ENCODE measurements at regions not wholly inside any gene's neighbourhood (a gene's known extent, or its start where the extent isn't known, plus 50 kb on each side); places are given as distances from the start of the nearest gene placed in this dataset.

DNA sequence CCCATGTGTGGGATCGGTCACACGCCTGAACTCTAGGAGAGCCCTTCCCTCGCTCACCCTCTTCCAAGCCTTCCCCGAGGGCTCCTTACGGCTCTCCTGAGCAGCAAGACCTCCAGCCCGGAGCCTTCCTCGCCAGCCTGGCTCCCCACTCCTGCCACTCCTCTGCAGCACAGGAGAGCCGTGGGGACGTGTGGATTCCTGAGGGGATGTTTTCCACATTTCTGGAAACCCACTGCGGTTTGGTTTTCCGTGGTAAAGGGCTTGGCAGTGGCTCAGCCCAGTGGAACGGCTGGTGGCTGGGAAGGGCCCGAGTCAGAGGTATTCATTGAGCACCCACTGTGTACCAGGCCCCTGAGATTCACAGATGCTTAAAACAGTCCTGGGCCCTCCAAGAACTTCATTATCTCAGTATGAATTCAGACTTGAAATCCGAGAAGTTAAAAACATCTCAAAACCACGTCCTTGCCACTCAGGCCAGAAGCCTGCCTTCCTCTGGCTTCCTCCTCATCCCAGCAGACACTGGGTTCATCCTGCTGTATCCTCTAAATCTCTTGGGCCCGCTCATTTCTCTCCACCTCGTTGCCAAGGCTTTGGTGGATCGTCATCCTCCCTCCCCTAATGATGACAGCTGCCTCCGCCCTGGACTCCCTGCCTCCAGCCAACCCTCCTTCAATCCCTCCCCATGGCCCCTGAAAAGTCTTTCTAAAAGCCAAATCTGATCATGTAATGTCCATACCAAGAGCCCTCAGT lies 109.6 kb downstream of the FGF18 start:
- no peak overlapping the region for H3K9ac ChIP-seq (ENCODE audit: insufficient read depth, low read depth, low read length)
- no peak overlapping the region for H2AFZ ChIP-seq (ENCODE audit: low read length)
- no TSS peak for BruUV-seq (replicated peaks)
- FAIRE-seq (no peak), ATAC-seq (no peak), DNase-seq (ENCODE audit: low spot score) (no peak)
- H3K4me2 ChIP-seq (ENCODE audit: low read depth, low read length) = no peak overlapping the region
- no peak for TF ChIP-seq HIVEP1 (CRISPR knock-in tag; IDR thresholded peaks at IDR 0.05)
- TF ChIP-seq TBP (CRISPR knock-in tag; IDR thresholded peaks at IDR 0.05) = no peak
- no peak for TF ChIP-seq ZNF260 (CRISPR knock-in tag; IDR thresholded peaks at IDR 0.05; ENCODE audit: borderline replicate concordance, low read depth)
- TF ChIP-seq, protein P1, sequence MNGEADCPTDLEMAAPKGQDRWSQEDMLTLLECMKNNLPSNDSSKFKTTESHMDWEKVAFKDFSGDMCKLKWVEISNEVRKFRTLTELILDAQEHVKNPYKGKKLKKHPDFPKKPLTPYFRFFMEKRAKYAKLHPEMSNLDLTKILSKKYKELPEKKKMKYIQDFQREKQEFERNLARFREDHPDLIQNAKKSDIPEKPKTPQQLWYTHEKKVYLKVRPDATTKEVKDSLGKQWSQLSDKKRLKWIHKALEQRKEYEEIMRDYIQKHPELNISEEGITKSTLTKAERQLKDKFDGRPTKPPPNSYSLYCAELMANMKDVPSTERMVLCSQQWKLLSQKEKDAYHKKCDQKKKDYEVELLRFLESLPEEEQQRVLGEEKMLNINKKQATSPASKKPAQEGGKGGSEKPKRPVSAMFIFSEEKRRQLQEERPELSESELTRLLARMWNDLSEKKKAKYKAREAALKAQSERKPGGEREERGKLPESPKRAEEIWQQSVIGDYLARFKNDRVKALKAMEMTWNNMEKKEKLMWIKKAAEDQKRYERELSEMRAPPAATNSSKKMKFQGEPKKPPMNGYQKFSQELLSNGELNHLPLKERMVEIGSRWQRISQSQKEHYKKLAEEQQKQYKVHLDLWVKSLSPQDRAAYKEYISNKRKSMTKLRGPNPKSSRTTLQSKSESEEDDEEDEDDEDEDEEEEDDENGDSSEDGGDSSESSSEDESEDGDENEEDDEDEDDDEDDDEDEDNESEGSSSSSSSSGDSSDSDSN (CRISPR knock-in tag; IDR thresholded peaks at IDR 0.05) = no peak
- no peak for TF ChIP-seq PHF8 (CRISPR knock-in tag; IDR thresholded peaks at IDR 0.05)
- TF ChIP-seq SP5 (CRISPR knock-in tag; IDR thresholded peaks at IDR 0.05; ENCODE audit: borderline replicate concordance, low read depth) = no peak
- TF ChIP-seq ZSCAN31 (CRISPR knock-in tag; IDR thresholded peaks at IDR 0.05; ENCODE audit: low read depth) = no peak
- no peak for TF ChIP-seq TGIF2 (CRISPR knock-in tag; IDR thresholded peaks at IDR 0.05)
- no peaks in the 10 kb centered on the region for H3K36me3 ChIP-seq (replicated peaks in 1 of 2; ENCODE audit: control insufficient read depth in 1 of 2, insufficient read depth in 2 of 2, low read length in 2 of 2)
- peaks cover 0 to 17% of the 10 kb centered on the region in 2 experiments; a peak in 3 of 5 replicates for H3K27me3 ChIP-seq (ENCODE audit: control insufficient read depth in 1 of 2, insufficient read depth in 2 of 2, low read length in 2 of 2)
- H3K27ac ChIP-seq (ENCODE audit: extremely low read length, insufficient read depth, low read length) = no peak overlapping the region
- H4K20me1 ChIP-seq (ENCODE audit: insufficient read depth, low read length) = no peaks in the 10 kb centered on the region
- WGBS (ENCODE audit: low lambda C conversion rate) = 38% methylated on average over 14 of the region's 19 CpGs
- no peaks in the 10 kb centered on the region for H3K9me3 ChIP-seq (ENCODE audit: low read length)
- intact Hi-C loops (cut with micrococcal nuclease; ENCODE audit: unreplicated experiment) = no loop called here
- ChIA-PET CTCF (ENCODE audit: low intra/inter-chr PET ratio, low total read pairs) (no interaction called here), POLR2A (no interaction called here)
- in situ Hi-C loops (cut with HindIII; ENCODE audit: extremely low pct_ligation_motif_present, low pct_unique_long_range_greater_than_20kb) = no loop called here
- no peaks in the 10 kb centered on the region for H3K4me1 ChIP-seq (ENCODE audit: insufficient read depth, low read length)
- no peaks in the 10 kb centered on the region for H3K79me2 ChIP-seq (ENCODE audit: insufficient read depth, low read length)
- no peak overlapping the region for H3K4me3 ChIP-seq (replicated peaks in 1 of 3; ENCODE audit: insufficient read depth in 1 of 3, low read depth in 2 of 3, low read length in 3 of 3)

Data from HepG2 (cell line).